HEK293 (cell line): ENCODE measurements at regions not wholly inside any gene's neighbourhood (a gene's known extent, or its start where the extent isn't known, plus 50 kb on each side); places are given as distances from the start of the nearest gene placed in this dataset.

ENCODE experiments used
- MEIS1 ChIP-seq: sonication (generic); formaldehyde crosslinking; IDR thresholded peaks from 2 replicates; pipeline ENCODE4 v1.8.1; 2022; ENCODE audit warnings: missing genetic modification reagents, mild to moderate bottlenecking, borderline replicate concordance
- ZNF670 ChIP-seq: fragments of 450-650 bp; formaldehyde crosslinking; IDR thresholded peaks from 2 replicates; pipeline ENCODE4 v1.5.1; 2016; ENCODE audit warnings: missing biosample characterization, missing genetic modification characterization, low read depth
- TF ChIP-seq, protein P1 (sequence below): fragments of 450-650 bp; formaldehyde crosslinking; IDR thresholded peaks from 2 replicates; pipeline ENCODE4 v1.5.1; 2016; ENCODE audit warnings: missing biosample characterization, missing genetic modification characterization

DNA sequence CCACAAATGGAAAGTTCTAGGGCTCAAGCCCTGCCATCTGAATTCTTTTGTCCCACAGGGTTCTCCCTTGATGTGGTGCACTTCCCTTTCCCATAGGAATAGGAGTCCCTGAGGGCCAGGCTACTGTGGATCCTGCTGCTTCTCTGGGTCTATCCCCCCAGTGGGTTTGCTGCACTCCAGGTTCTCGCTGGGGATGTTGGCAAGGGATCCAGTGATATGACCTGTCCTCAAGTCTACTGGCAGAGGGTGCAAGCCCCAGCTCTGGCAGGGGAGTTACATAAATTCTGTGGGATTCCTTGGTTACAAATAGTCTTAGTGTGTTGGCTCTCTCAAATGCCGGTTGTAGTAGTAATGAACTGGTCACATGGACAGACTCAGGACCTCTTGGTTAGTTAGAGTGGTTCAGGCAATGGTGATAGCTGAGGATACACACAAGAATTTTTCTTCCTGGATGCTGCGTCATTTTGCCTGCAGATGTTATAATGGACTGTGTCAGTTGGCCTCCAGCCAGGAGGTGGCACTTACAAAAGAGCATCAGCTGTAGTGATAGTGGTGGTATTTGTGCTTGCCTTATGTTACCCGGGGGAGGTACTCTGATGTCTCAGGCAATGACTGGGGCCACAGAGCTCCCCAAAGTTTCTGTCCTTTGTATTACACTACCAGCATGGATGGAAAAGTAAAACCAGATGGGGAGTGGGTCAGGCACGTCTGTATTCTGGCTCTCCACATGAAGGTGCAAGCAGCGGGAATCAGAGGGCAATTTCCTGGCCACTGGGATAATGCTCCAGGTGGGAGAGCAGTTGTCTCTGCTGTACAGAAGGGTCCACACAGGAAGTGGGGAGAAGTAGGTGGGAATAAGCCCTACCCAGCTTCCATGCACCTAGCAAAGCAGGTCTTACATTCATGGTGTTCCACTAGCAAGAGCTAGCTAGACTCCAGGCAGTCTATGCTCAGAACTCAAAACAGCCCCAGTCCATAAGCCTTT lies 267.9 kb downstream of the SOX11 start:
- TF ChIP-seq, protein P1, sequence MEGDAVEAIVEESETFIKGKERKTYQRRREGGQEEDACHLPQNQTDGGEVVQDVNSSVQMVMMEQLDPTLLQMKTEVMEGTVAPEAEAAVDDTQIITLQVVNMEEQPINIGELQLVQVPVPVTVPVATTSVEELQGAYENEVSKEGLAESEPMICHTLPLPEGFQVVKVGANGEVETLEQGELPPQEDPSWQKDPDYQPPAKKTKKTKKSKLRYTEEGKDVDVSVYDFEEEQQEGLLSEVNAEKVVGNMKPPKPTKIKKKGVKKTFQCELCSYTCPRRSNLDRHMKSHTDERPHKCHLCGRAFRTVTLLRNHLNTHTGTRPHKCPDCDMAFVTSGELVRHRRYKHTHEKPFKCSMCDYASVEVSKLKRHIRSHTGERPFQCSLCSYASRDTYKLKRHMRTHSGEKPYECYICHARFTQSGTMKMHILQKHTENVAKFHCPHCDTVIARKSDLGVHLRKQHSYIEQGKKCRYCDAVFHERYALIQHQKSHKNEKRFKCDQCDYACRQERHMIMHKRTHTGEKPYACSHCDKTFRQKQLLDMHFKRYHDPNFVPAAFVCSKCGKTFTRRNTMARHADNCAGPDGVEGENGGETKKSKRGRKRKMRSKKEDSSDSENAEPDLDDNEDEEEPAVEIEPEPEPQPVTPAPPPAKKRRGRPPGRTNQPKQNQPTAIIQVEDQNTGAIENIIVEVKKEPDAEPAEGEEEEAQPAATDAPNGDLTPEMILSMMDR (tag by site-specific recombination) = no peak
- no peak for TF ChIP-seq ZNF670 (tag by site-specific recombination)
- no peak for TF ChIP-seq MEIS1 (CRISPR knock-in tag)
